ENCODE measurements at regions not wholly inside any gene's neighbourhood (a gene's known extent, or its start where the extent isn't known, plus 50 kb on each side); places are given as distances from the start of the nearest gene placed in this dataset.
"Not testable (repeated sequence)": the region's sequence is repeated elsewhere in the genome, so short reads cannot be mapped to it uniquely, and the experiment has no call there.

- DNase-seq (ENCODE audit: low spot score) = no peak
Measured at GRCh38 chr2:122070241-122070731, 314.8 kb downstream of the TSN start.

- no peak for DNase-seq (ENCODE audit: low spot score)
Measured at GRCh38 chr2:122072666-122073065, 317.2 kb downstream of the TSN start.

GRCh38 chr2:122074201-122074600, 318.8 kb downstream of the TSN start:
- no peak for DNase-seq (ENCODE audit: low spot score)

- no peak for DNase-seq (ENCODE audit: low spot score)
Measured at GRCh38 chr2:122075381-122075780, 319.9 kb downstream of the TSN start.

GRCh38 chr2:122077114-122077513, 321.7 kb downstream of the TSN start:
- no peak for DNase-seq (ENCODE audit: low spot score)

GRCh38 chr2:122077771-122078170, 322.3 kb downstream of the TSN start:
- no peak for DNase-seq (ENCODE audit: low spot score)

GRCh38 chr2:122078451-122078850, 323.0 kb downstream of the TSN start:
- DNase-seq (ENCODE audit: low spot score) = no peak

GRCh38 chr2:122079844-122080243, 324.4 kb downstream of the TSN start:
- DNase-seq (ENCODE audit: low spot score) = no peak

- no peak for DNase-seq (ENCODE audit: low spot score)
Measured at GRCh38 chr2:122080316-122080715, 324.9 kb downstream of the TSN start.

- no peak for DNase-seq (ENCODE audit: low spot score)
Measured at GRCh38 chr2:122080871-122081270, 325.4 kb downstream of the TSN start.

- DNase-seq (ENCODE audit: low spot score) = no peak
Measured at GRCh38 chr2:122081751-122082150, 326.3 kb downstream of the TSN start.

- DNase-seq (ENCODE audit: low spot score) = no peak
Measured at GRCh38 chr2:122083256-122084048, 328.0 kb downstream of the TSN start.

GRCh38 chr2:122085672-122086071, 330.2 kb downstream of the TSN start:
- not testable (repeated sequence) for DNase-seq (ENCODE audit: low spot score)

GRCh38 chr2:122094557-122094956, 339.1 kb downstream of the TSN start:
- DNase-seq (ENCODE audit: low spot score) = no peak

GRCh38 chr2:122096761-122097160, 341.3 kb downstream of the TSN start:
- DNase-seq (ENCODE audit: low spot score) = no peak

- no peak for DNase-seq (ENCODE audit: low spot score)
Measured at GRCh38 chr2:122098306-122098705, 342.9 kb downstream of the TSN start.

- no peak for DNase-seq (ENCODE audit: low spot score)
Measured at GRCh38 chr2:122100346-122100745, 344.9 kb downstream of the TSN start.

- DNase-seq (ENCODE audit: low spot score) = no peak
Measured at GRCh38 chr2:122100756-122101155, 345.3 kb downstream of the TSN start.

GRCh38 chr2:122101319-122101718, 345.9 kb downstream of the TSN start:
- no peak for DNase-seq (ENCODE audit: low spot score)

- no peak for DNase-seq (ENCODE audit: low spot score)
Measured at GRCh38 chr2:122105171-122105876, 349.9 kb downstream of the TSN start.

- DNase-seq (ENCODE audit: low spot score) = no peak
Measured at GRCh38 chr2:122105877-122106206, 350.4 kb downstream of the TSN start.

GRCh38 chr2:122108186-122108585, 352.7 kb downstream of the TSN start:
- DNase-seq (ENCODE audit: low spot score) = no peak

GRCh38 chr2:122112216-122113005, 357.0 kb downstream of the TSN start:
- no peak for DNase-seq (ENCODE audit: low spot score)
